Smooth muscle cell (in vitro differentiated cells): ENCODE measurements at regions not wholly inside any gene's neighbourhood (a gene's known extent, or its start where the extent isn't known, plus 50 kb on each side); places are given as distances from the start of the nearest gene placed in this dataset.

Experiments used
- DNase-seq: peaks from one replicate; lab custom pipeline; 2025; ENCODE audit not compliant: unreplicated experiment; lab: John Stamatoyannopoulos, UW
- H2AFZ ChIP-seq: fragments of 200-600 bp; sonication (generic); 2 replicates; pipeline ENCODE4 v1.6.0; 2016; ENCODE audit warnings: antibody characterized with exemption, low read depth, mild to moderate bottlenecking
- H3F3A ChIP-seq: fragments of 200-600 bp; sonication (generic); 2 replicates; pipeline ENCODE4 v1.6.0; 2017; ENCODE audit warnings: antibody characterized with exemption, low read depth
- H3K27ac ChIP-seq: fragments of 200-600 bp; sonication (generic); 2 replicates; pipeline ENCODE4 v1.5.1; 2016; ENCODE audit warnings: low read depth, mild to moderate bottlenecking
- H3K27me3 ChIP-seq: fragments of 200-600 bp; sonication (generic); 2 replicates; pipeline ENCODE4 v1.6.1; 2016; ENCODE audit warnings: low read depth, mild to moderate bottlenecking
- H3K36me3 ChIP-seq: fragments of 200-600 bp; sonication (generic); 2 replicates; pipeline ENCODE4 v1.5.1; 2016; ENCODE audit warnings: low read depth
- H3K4me1 ChIP-seq: fragments of 200-600 bp; sonication (generic); 2 replicates; pipeline ENCODE4 v1.5.1; 2016; ENCODE audit warnings: low read depth
- H3K4me2 ChIP-seq: fragments of 200-600 bp; sonication (generic); 2 replicates; pipeline ENCODE4 v1.6.0; 2016; ENCODE audit warnings: mild to moderate bottlenecking
- H3K4me3 ChIP-seq: fragments of 200-600 bp; sonication (generic); 2 replicates; pipeline ENCODE4 v1.5.1; 2016; ENCODE audit warnings: mild to moderate bottlenecking
- H3K79me2 ChIP-seq: fragments of 200-600 bp; sonication (generic); 2 replicates; pipeline ENCODE4 v1.6.0; 2016; ENCODE audit warnings: low read depth, mild to moderate bottlenecking
- H3K9ac ChIP-seq: fragments of 200-600 bp; sonication (generic); 2 replicates; pipeline ENCODE4 v1.6.0; 2016; ENCODE audit warnings: low read depth
- H3K9me3 ChIP-seq: fragments of 200-600 bp; sonication (generic); replicated peaks from 2 replicates; pipeline ENCODE4 v1.5.1; 2016; ENCODE audit warnings: low read depth
- H4K20me1 ChIP-seq: fragments of 200-600 bp; sonication (generic); 2 replicates; pipeline ENCODE4 v1.6.0; 2016; ENCODE audit warnings: low read depth
- CTCF ChIP-seq: fragments of 200-600 bp; sonication (generic); IDR thresholded peaks from 2 replicates; pipeline ENCODE4 v1.5.1; 2017; ENCODE audit warnings: borderline replicate concordance, mild to moderate bottlenecking, antibody characterized with exemption; ENCODE audit not compliant: insufficient read depth, poor library complexity, severe bottlenecking
- WGBS: methylation state at CpG from one replicate; pipeline ENCODE4 v1.1.7; 2016; ENCODE audit warnings: low lambda C conversion rate; 5-methylcytosine and 5-hydroxymethylcytosine counted together

DNA sequence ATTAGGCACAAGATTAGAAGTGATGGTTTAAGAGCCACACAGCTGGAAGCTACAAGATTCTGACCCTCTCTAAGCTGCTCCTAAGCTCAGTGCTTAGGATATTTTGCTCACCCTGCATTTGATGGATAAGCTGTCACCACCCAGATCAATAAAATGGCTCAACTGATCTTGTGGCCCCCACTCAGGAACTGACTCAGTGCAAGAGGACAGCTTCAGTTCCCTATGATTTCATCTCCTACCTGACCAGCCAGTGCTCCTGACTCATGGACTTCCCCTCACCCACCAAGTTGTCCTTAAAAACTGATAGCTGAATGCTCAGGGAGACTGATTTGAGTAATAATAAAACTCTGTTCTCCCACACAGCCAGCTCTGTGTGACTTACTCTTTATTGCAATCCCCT lies 833.8 kb downstream of the GRID1 start:
- Histone ChIP-seq H3K9me3 (peaks cover 3% of the 10 kb centered on the region), H3K4me3 (no peak overlapping the region), H3K4me1 (no peaks in the 10 kb centered on the region), H3K36me3 (no peaks in the 10 kb centered on the region), H3K4me2 (no peak overlapping the region), H3K27me3 (no peaks in the 10 kb centered on the region), H3K79me2 (no peaks in the 10 kb centered on the region), H3K9ac (no peak overlapping the region), H3K27ac (no peak overlapping the region), H2AFZ (no peak overlapping the region), H4K20me1 (no peaks in the 10 kb centered on the region), H3F3A (no peaks in the 10 kb centered on the region)
- DNase-seq: no peak
- TF ChIP-seq CTCF: no peak

- H4K20me1 ChIP-seq: no peaks in the 10 kb centered on the region
- H3K27me3 ChIP-seq: no peaks in the 10 kb centered on the region
- H3F3A ChIP-seq: no peaks in the 10 kb centered on the region
- no peak overlapping the region for H3K4me3 ChIP-seq
- H3K4me1 ChIP-seq: no peaks in the 10 kb centered on the region
- H3K36me3 ChIP-seq: no peaks in the 10 kb centered on the region
- H3K4me2 ChIP-seq: no peak overlapping the region
- no peak overlapping the region for H3K9ac ChIP-seq
- no peak for DNase-seq
- peak overlapping the region; percentile 26 for H3K27ac ChIP-seq
- no peak for TF ChIP-seq CTCF
- H2AFZ ChIP-seq: no peak overlapping the region
- no peaks in the 10 kb centered on the region for H3K79me2 ChIP-seq
- no peaks in the 10 kb centered on the region for H3K9me3 ChIP-seq
These were observed 830.7 kb downstream of the GRID1 start for GRCh38 chr10:85535926-85536325.

GRCh38 chr10:85537561-85537960 lies 829.0 kb downstream of the GRID1 start:
- Histone ChIP-seq H3K4me1 (peaks cover 5% of the 10 kb centered on the region), H3K9me3 (no peaks in the 10 kb centered on the region), H3K4me3 (no peak overlapping the region), H3K4me2 (no peak overlapping the region), H3K27me3 (no peaks in the 10 kb centered on the region), H3K9ac (no peak overlapping the region), H3K27ac (no peak overlapping the region), H3F3A (no peaks in the 10 kb centered on the region), H3K36me3 (no peaks in the 10 kb centered on the region), H4K20me1 (no peaks in the 10 kb centered on the region), H2AFZ (no peak overlapping the region), H3K79me2 (no peaks in the 10 kb centered on the region)
- no peak for DNase-seq
- no peak for TF ChIP-seq CTCF

GRCh38 chr10:85538601-85539000 lies 828.0 kb downstream of the GRID1 start:
- 81% methylated on average over 3 of the region's 3 CpGs for WGBS
- Histone ChIP-seq H3K9me3 (no peaks in the 10 kb centered on the region), H3F3A (no peaks in the 10 kb centered on the region), H3K27me3 (no peaks in the 10 kb centered on the region), H3K9ac (no peak overlapping the region), H3K4me1 (peaks cover 8% of the 10 kb centered on the region), H4K20me1 (no peaks in the 10 kb centered on the region), H3K36me3 (no peaks in the 10 kb centered on the region), H3K4me3 (no peak overlapping the region), H3K27ac (no peak overlapping the region), H3K79me2 (no peaks in the 10 kb centered on the region), H3K4me2 (no peak overlapping the region), H2AFZ (no peak overlapping the region)
- DNase-seq: no peak
- no peak for TF ChIP-seq CTCF
